NB4 (cell line): ENCODE measurements at regions not wholly inside any gene's neighbourhood (a gene's known extent, or its start where the extent isn't known, plus 50 kb on each side); places are given as distances from the start of the nearest gene placed in this dataset.

Experiments
- CTCF ChIP-seq: IDR thresholded peaks from one replicate; pipeline ENCODE4 v1.5.1; 2012; ENCODE audit warnings: low read depth, low read length
- MAX ChIP-seq: IDR thresholded peaks from 2 replicates; pipeline ENCODE4 v1.6.1; 2011; ENCODE audit warnings: low read depth, low read length
- MYC ChIP-seq: IDR thresholded peaks from 2 replicates; pipeline ENCODE4 v1.6.1; 2011; ENCODE audit warnings: low read depth, low read length
- POLR2A ChIP-seq: IDR thresholded peaks from 2 replicates; pipeline ENCODE4 v1.6.1; 2011; ENCODE audit warnings: mild to moderate bottlenecking; ENCODE audit not compliant: insufficient read length; ENCODE audit errors: extremely low read depth

GRCh38 chr17:77726549-77727006, 231.9 kb upstream of the TNRC6C start:
- TF ChIP-seq CTCF = no peak
- no peak for TF ChIP-seq POLR2A
- no peak for TF ChIP-seq MYC
- TF ChIP-seq MAX = no peak
